Right ventricle myocardium inferior (tissue), 1 donor: ENCODE measurements at regions not wholly inside any gene's neighbourhood (a gene's known extent, or its start where the extent isn't known, plus 50 kb on each side); places are given as distances from the start of the nearest gene placed in this dataset.
A peak's percentile ranks its signal among the peaks of the same experiment; 100 is the strongest.

Source experiments
- ATAC-seq: fragments of 200-7000 bp; cut with Tn5 transposase; one replicate; pipeline ENCODE4 v1.9.1; 2020; ENCODE audit warnings: mild to moderate bottlenecking, moderate library complexity
- DNase-seq: peaks from one replicate; pipeline ENCODE4 v3.0.0; 2021; ENCODE audit errors: missing footprints
- intact Hi-C: fragments of 100-400 bp; cut with DNase I; formaldehyde crosslinking; loops from one replicate; pipeline ENCODE4 v1.11.0; 2022
- donor health status: DM: no; HTN: yes; CAD: no; lungs with severe emphysema.

- no peak for DNase-seq
- intact Hi-C loops: no loop called here
- no peak for ATAC-seq
These were observed 75.2 kb downstream of the RHCG start for GRCh38 chr15:89421219-89421618.

- DNase-seq: no peak
- ATAC-seq: no peak
- intact Hi-C loops: no loop called here
These were observed 76.9 kb downstream of the RHCG start for GRCh38 chr15:89419370-89419984.

GRCh38 chr15:89417206-89417725 lies 79.1 kb downstream of the RHCG start:
- intact Hi-C loops: no loop called here
- no peak for ATAC-seq
- no peak for DNase-seq

- intact Hi-C loops: no loop called here
- DNase-seq: no peak
- peak; percentile 48 for ATAC-seq
These were observed 79.8 kb downstream of the RHCG start for GRCh38 chr15:89416339-89417183.

DNA sequence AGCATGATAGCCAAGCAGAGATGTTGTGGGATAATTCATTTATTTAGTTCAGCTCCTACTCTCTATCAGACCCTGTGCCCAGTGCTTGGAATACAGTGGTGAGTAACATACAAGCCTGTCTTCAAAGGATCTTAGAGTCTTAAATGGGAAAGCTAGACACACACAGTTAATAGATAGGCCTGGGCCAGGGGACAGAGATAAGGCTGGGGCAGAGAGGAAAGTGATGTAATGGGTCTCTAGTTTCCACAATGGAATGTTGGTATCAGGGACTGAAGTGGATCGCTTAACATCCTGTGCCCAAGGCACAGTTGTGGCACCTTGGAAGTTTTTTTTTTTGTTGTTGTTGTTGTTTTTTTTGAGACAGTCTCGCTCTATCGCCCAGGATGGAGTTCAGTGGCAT lies 79.9 kb upstream of the POLG start:
- no peak for ATAC-seq
- intact Hi-C loops: no loop called here
- DNase-seq: no peak

GRCh38 chr15:89413877-89414276 lies 79.3 kb upstream of the POLG start:
- DNase-seq (no peak), ATAC-seq (no peak)
- intact Hi-C loops: no loop called here

GRCh38 chr15:89412905-89413411 lies 78.3 kb upstream of the POLG start:
- intact Hi-C loops: no loop called here
- ATAC-seq (no peak), DNase-seq (no peak)

GRCh38 chr15:89410039-89410435 lies 75.4 kb upstream of the POLG start:
- peak; percentile 57 for DNase-seq
- intact Hi-C loops: no loop called here
- no peak for ATAC-seq

GRCh38 chr15:89409184-89410038 lies 74.8 kb upstream of the POLG start:
- DNase-seq (peak; percentile 64), ATAC-seq (no peak)
- intact Hi-C loops: no loop called here

- intact Hi-C loops: no loop called here
- no peak for ATAC-seq
- DNase-seq: no peak
These were observed 74.0 kb upstream of the POLG start for GRCh38 chr15:89408372-89409183.

DNA sequence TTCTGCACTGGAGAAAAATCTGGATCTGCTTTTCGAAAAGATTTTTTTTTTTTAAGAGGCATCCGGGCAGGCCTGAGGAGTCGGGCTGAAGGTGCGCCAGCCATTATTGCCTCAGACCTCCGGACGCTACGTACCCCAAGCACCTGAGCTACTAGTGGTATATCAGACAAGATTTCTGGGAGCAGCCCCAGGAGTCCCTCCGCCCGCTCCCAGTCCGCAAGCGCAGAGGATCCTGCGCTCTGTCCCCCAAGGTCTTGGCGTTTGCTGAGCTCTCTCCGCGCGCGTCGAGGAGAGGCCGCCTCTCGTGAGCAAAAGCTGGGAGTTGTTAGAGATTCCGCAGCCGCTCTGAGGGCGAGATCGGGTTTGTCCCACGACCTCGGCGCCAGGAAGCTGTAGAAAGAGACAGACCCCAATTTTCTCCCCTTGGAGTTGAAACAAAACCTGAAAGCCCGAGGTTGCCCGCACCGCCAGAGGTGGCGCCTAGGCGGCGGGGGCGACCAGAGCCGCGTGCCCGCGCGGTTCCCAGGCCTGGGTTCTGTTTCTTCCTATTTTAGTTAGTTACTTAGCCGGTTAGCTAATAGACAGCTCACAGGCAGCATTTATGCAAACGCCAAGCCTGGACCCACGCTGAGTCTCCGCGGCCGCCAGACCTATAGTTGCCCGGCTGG lies 72.5 kb upstream of the POLG start:
- ATAC-seq: no peak
- intact Hi-C loops: no loop called here
- DNase-seq: no peak

- DNase-seq (no peak), ATAC-seq (no peak)
- intact Hi-C loops: no loop called here
These were observed 71.8 kb upstream of the POLG start for GRCh38 chr15:89406218-89406939.

DNA sequence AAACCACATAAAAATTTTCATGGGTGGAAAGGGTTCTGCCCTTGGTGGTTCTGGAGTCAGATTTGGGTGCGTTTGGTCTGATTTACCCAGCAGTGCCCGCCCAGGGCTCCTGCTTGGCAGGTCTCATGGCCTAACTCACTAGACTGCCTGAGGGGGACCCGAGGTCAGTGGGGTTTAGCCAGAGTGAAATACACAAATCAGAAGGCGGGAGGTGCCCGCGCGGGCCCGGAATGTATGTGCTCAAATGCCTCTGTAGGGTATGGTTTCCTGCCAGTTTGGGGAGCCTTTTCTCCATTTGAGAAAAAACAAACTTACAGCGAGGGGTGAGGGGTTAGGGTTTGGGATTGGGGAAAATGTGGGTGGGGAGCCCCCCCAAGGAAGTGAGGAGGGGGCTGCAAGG lies 70.9 kb upstream of the POLG start:
- ATAC-seq (no peak), DNase-seq (no peak)
- intact Hi-C loops: no loop called here

DNA sequence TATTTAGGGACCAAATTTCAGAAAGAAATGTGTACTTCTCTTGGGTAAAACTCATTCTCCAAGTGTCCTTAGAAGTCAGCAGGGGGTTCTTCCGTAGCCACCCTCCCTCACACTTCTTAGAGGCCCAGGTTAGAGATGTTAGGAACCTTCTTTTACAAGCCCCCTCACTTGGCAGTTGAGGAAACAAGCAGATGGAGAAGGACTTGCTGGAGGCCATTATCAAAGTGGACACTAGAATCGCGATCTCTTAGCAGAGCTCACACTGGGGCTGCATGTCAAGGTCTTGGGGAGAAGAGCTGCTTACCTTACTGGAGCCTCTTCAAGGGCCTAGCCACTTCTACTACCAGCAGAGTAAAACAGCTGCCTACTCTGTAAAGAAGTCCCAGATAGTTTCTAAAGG lies 69.4 kb upstream of the POLG start:
- DNase-seq (no peak), ATAC-seq (no peak)
- intact Hi-C loops: no loop called here

DNA sequence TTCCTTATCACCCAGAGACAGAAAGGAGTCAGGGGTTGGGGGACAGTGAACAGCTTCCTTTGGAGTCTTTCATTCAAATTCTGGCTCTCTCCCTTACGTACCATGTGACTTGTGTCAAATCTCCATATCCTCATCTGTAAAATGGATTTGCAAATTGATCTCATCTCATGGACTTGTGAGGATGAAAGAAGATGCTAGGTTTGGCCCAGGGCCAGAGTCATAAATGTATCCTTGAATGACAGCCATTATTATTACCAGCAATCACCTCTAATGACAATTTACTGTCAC lies 67.8 kb upstream of the POLG start:
- ATAC-seq (no peak), DNase-seq (no peak)
- intact Hi-C loops: no loop called here

GRCh38 chr15:89401631-89402517 lies 67.2 kb upstream of the POLG start:
- no peak for ATAC-seq
- intact Hi-C loops: no loop called here
- no peak for DNase-seq
